ENCODE measurements at regions not wholly inside any gene's neighbourhood (a gene's known extent, or its start where the extent isn't known, plus 50 kb on each side); places are given as distances from the start of the nearest gene placed in this dataset.

- TF ChIP-seq CTCF (IDR thresholded peaks at IDR 0.05) (no peak), POLR2A (IDR thresholded peaks at IDR 0.05) (no peak)
Measured at GRCh38 chr17:5898406-5898805, 171.8 kb upstream of the WSCD1 start.

All from prostate gland (tissue), 2 donors.